ENCODE measurements at regions not wholly inside any gene's neighbourhood (a gene's known extent, or its start where the extent isn't known, plus 50 kb on each side); places are given as distances from the start of the nearest gene placed in this dataset.

DNA sequence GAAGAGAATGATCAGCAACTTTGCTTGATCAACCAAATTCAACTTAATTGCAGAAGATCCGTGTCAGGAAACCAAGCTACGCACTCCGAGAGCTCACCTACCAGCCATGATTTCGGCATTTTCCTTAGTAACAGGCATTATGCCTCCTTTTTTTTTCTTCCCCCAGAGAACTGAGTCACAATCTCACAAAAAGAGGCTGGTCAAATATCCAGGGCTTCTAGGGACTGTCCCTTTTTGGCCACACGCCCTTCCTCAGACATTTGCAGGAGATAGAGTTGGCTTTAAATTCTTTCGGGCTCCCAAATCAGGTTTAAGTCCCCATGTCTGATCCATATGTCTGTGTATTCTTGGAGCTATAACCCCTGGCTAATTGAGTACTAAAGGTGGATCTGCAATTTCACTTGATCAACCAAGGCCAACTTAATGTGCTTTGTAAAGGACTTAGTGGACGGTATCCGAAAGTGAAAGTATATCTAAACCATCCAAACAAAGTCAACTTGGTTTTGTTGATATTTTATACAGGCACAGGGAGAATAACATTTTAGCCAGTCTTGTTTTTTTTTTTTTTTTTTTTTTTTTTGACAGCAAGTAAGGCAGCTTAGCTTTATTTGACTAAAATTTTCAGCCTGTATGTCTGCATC is 100.8 kb upstream of the TBCA start:
- no peaks in the 10 kb centered on the region for H3K36me3 ChIP-seq (ENCODE audit: control insufficient read depth, insufficient read depth, low read length)
- no peaks in the 10 kb centered on the region for H3K9me3 Mint-ChIP-seq
- H3K4me3 ChIP-seq (ENCODE audit: low read length): no peak overlapping the region
- no peaks in the 10 kb centered on the region for H3K36me3 Mint-ChIP-seq
- WGBS (ENCODE audit: insufficient coverage): 93% methylated on average over 6 of the region's 8 CpGs
- no peaks in the 10 kb centered on the region for H3K27me3 ChIP-seq (ENCODE audit: control insufficient read depth, insufficient read depth, low read length)
- no peaks in the 10 kb centered on the region for H3K9me3 ChIP-seq (ENCODE audit: control insufficient read depth, insufficient read depth, low read length)
- H3K27me3 Mint-ChIP-seq (ENCODE audit: low read depth in 2 of 2): peaks cover 0 to 3% of the 10 kb centered on the region in 2 donors
- intact Hi-C loops (cut with micrococcal nuclease): no loop called here
- TF ChIP-seq, protein P1, sequence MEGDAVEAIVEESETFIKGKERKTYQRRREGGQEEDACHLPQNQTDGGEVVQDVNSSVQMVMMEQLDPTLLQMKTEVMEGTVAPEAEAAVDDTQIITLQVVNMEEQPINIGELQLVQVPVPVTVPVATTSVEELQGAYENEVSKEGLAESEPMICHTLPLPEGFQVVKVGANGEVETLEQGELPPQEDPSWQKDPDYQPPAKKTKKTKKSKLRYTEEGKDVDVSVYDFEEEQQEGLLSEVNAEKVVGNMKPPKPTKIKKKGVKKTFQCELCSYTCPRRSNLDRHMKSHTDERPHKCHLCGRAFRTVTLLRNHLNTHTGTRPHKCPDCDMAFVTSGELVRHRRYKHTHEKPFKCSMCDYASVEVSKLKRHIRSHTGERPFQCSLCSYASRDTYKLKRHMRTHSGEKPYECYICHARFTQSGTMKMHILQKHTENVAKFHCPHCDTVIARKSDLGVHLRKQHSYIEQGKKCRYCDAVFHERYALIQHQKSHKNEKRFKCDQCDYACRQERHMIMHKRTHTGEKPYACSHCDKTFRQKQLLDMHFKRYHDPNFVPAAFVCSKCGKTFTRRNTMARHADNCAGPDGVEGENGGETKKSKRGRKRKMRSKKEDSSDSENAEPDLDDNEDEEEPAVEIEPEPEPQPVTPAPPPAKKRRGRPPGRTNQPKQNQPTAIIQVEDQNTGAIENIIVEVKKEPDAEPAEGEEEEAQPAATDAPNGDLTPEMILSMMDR (IDR thresholded peaks at IDR 0.05): no peak
- no peak overlapping the region for H3K4me3 Mint-ChIP-seq
- DNase-seq (no peak), ATAC-seq (no peak)
- H3K4me1 ChIP-seq (ENCODE audit: control insufficient read depth, insufficient read depth, low read length): no peaks in the 10 kb centered on the region
- no peak overlapping the region for H3K27ac ChIP-seq (ENCODE audit: low read length)
- H3K27ac Mint-ChIP-seq: no peak overlapping the region
- peaks cover 0 to 7% of the 10 kb centered on the region in 2 donors for H3K4me1 Mint-ChIP-seq

DNA sequence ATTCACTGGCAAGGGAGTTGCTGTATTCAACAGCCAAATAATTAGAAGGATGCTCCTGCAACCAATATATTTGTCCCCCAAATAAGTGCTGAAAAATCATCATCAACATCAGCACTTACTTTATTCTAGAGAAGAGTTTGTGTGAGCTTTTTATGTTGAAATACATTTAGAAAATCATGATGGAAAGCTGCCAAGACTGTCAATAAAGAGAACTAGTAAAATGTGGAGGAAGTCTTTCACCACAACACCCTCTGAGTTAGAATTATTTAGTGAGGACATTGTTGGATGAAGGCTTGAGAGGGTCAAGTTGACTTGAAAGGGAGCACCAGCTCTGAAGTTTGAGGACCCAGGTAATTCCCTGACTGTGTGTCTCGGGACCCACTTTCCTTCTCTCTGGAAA is 100.2 kb upstream of the TBCA start:
- H3K27ac Mint-ChIP-seq: no peak overlapping the region
- ATAC-seq: no peak
- TF ChIP-seq, protein P1 (IDR thresholded peaks at IDR 0.05): no peak
- no peak overlapping the region for H3K4me3 Mint-ChIP-seq
- H3K4me3 ChIP-seq (ENCODE audit: low read length): no peak overlapping the region
- WGBS (ENCODE audit: insufficient coverage): 75% methylated on average over 1 of the region's 1 CpG
- H3K9me3 ChIP-seq (ENCODE audit: control insufficient read depth, insufficient read depth, low read length): no peaks in the 10 kb centered on the region
- intact Hi-C loops (cut with micrococcal nuclease): no loop called here
- peaks cover 0 to 3% of the 10 kb centered on the region in 2 donors for H3K27me3 Mint-ChIP-seq (ENCODE audit: low read depth in 2 of 2)
- H3K4me1 ChIP-seq (ENCODE audit: control insufficient read depth, insufficient read depth, low read length): no peaks in the 10 kb centered on the region
- no peaks in the 10 kb centered on the region for H3K9me3 Mint-ChIP-seq
- no peak overlapping the region for H3K27ac ChIP-seq (ENCODE audit: low read length)
- no peak for DNase-seq
- no peaks in the 10 kb centered on the region for H3K36me3 Mint-ChIP-seq
- H3K36me3 ChIP-seq (ENCODE audit: control insufficient read depth, insufficient read depth, low read length): no peaks in the 10 kb centered on the region
- peaks cover 0 to 7% of the 10 kb centered on the region in 2 donors for H3K4me1 Mint-ChIP-seq
- no peaks in the 10 kb centered on the region for H3K27me3 ChIP-seq (ENCODE audit: control insufficient read depth, insufficient read depth, low read length)

DNA sequence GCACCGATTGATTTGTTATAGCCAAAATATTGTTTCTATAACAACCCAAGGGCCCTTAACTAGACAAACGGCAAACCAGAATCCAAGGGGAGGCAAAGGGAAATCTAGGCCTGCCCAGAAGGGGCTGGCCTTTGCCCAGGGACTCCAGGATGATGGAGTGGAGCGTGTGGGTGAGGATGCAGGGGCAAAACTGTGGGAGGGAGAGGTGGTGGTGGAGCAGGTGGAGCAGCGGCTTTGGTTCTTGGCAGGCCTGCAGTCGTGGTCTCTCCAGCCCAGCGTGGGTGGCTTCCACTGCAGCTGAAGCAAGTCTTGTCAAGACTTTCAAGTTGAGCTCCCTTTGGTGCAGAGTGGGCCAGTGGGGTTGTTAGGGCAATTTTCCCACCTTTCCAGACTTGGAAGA is 98.6 kb upstream of the TBCA start:
- H3K9me3 ChIP-seq (ENCODE audit: control insufficient read depth, insufficient read depth, low read length): no peaks in the 10 kb centered on the region
- Mint-ChIP-seq H3K36me3 (no peaks in the 10 kb centered on the region), H3K27ac (no peak overlapping the region), H3K27me3 (ENCODE audit: low read depth in 2 of 2) (peaks cover 0 to 3% of the 10 kb centered on the region in 2 donors), H3K4me1 (peaks cover 0 to 7% of the 10 kb centered on the region in 2 donors), H3K4me3 (no peak overlapping the region), H3K9me3 (no peaks in the 10 kb centered on the region)
- H3K4me3 ChIP-seq (ENCODE audit: low read length): no peak overlapping the region
- no peaks in the 10 kb centered on the region for H3K27me3 ChIP-seq (ENCODE audit: control insufficient read depth, insufficient read depth, low read length)
- no peak overlapping the region for H3K27ac ChIP-seq (ENCODE audit: low read length)
- no peaks in the 10 kb centered on the region for H3K4me1 ChIP-seq (ENCODE audit: control insufficient read depth, insufficient read depth, low read length)
- 81% methylated on average over 5 of the region's 6 CpGs for WGBS (ENCODE audit: insufficient coverage)
- H3K36me3 ChIP-seq (ENCODE audit: control insufficient read depth, insufficient read depth, low read length): no peaks in the 10 kb centered on the region
- intact Hi-C loops (cut with micrococcal nuclease): no loop called here
- TF ChIP-seq, protein P1 (IDR thresholded peaks at IDR 0.05): no peak
- DNase-seq (no peak), ATAC-seq (no peak)

DNA sequence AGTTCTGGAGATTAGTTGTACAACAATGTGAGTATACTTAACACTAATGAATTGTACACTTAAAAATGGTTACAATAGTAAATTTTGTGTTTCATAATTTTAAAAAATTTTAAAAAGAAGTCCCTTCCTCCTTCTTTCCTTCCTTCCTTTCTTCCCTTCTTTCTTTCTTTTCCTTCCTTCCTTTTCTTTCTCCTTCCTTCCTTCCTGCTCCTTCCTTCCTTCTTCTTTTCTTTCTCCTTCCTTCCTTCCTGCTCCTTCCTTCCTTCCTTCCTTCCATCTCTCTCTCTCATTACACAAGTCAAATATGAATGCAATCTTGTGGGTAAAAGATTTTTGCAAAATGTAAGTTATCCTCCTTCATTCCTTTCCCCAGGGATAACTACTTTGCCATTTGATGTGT is 97.1 kb upstream of the TBCA start:
- no peak overlapping the region for H3K27ac ChIP-seq (ENCODE audit: low read length)
- ATAC-seq (no peak), DNase-seq (no peak)
- Mint-ChIP-seq H3K9me3 (no peaks in the 10 kb centered on the region), H3K27ac (no peak overlapping the region), H3K27me3 (ENCODE audit: low read depth in 2 of 2) (peaks cover 0 to 3% of the 10 kb centered on the region in 2 donors), H3K4me3 (no peak overlapping the region), H3K4me1 (peaks cover 0 to 7% of the 10 kb centered on the region in 2 donors), H3K36me3 (no peaks in the 10 kb centered on the region)
- no peaks in the 10 kb centered on the region for H3K9me3 ChIP-seq (ENCODE audit: control insufficient read depth, insufficient read depth, low read length)
- H3K27me3 ChIP-seq (ENCODE audit: control insufficient read depth, insufficient read depth, low read length): no peaks in the 10 kb centered on the region
- intact Hi-C loops (cut with micrococcal nuclease): no loop called here
- H3K4me3 ChIP-seq (ENCODE audit: low read length): no peak overlapping the region
- no peaks in the 10 kb centered on the region for H3K4me1 ChIP-seq (ENCODE audit: control insufficient read depth, insufficient read depth, low read length)
- TF ChIP-seq, protein P1 (IDR thresholded peaks at IDR 0.05): no peak
- H3K36me3 ChIP-seq (ENCODE audit: control insufficient read depth, insufficient read depth, low read length): no peaks in the 10 kb centered on the region

All from natural killer cell (primary cell).